T-helper 1 cell treated with Interleukin-12 subunit alpha and Interleukin-12 subunit beta and Interleukin-4 antibody, amounts not matched to agents 30 μg/mL and 1 μg/mL, for 36 hours (primary cell): ENCODE measurements at regions not wholly inside any gene's neighbourhood (a gene's known extent, or its start where the extent isn't known, plus 50 kb on each side); places are given as distances from the start of the nearest gene placed in this dataset.
"Not testable (repeated sequence)": the region's sequence is repeated elsewhere in the genome, so short reads cannot be mapped to it uniquely, and the experiment has no call there.

Experiments
- H3K27ac Mint-ChIP-seq: one replicate; pipeline ENCODE4 v1.8.0; 2021; ENCODE audit warnings: mild to moderate bottlenecking, mixed read lengths
- H3K27me3 Mint-ChIP-seq: one replicate; pipeline ENCODE4 v1.8.0; 2021; ENCODE audit warnings: low read depth, mixed read lengths
- H3K36me3 Mint-ChIP-seq: one replicate; pipeline ENCODE4 v1.8.0; 2021; ENCODE audit warnings: low read depth, mixed read lengths
- H3K4me1 Mint-ChIP-seq: one replicate; pipeline ENCODE4 v1.8.0; 2021; ENCODE audit warnings: low read depth, mixed read lengths
- H3K4me3 Mint-ChIP-seq: one replicate; pipeline ENCODE4 v1.8.0; 2021; ENCODE audit warnings: mild to moderate bottlenecking, moderate library complexity, mixed read lengths
- H3K9me3 Mint-ChIP-seq: one replicate; pipeline ENCODE4 v1.8.0; 2021; ENCODE audit warnings: mixed read lengths

- Mint-ChIP-seq H3K4me1 (no peaks in the 10 kb centered on the region), H3K36me3 (no peaks in the 10 kb centered on the region), H3K9me3 (peaks cover 4% of the 10 kb centered on the region), H3K27ac (no peak overlapping the region), H3K27me3 (peaks cover 12% of the 10 kb centered on the region), H3K4me3 (no peak overlapping the region)
Measured at GRCh38 chr9:109609060-109609459, 111.0 kb upstream of the PTPN3 start.

DNA sequence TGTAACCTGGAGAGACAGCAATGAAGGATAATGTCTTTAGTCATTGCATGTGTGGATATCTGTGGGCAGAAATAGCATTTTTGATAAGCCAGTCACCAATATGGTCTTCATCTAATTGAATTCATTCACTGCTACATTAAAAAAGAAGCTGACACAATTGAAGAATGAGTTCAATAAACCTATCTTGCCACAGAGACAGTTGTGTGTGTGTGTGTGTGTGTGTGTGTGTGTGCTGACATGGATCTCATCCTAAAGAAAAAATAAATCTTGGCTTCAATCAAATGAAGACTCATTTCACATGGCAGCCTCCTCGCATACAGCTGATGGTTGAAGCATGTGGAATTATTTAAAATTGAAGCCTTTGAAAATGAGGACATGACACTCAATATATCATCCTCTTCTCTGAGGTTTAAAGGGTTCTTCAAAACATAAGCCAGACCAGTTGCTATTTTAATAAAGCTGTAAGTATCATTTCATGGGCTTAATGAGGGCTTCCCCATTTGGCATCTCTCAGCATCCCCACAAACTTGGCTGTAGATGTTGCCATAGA, 118.5 kb upstream of the PTPN3 start:
- peaks cover 19% of the 10 kb centered on the region for H3K27me3 Mint-ChIP-seq
- no peak overlapping the region for H3K27ac Mint-ChIP-seq
- H3K4me1 Mint-ChIP-seq, result no peaks in the 10 kb centered on the region
- no peaks in the 10 kb centered on the region for H3K36me3 Mint-ChIP-seq
- H3K4me3 Mint-ChIP-seq, result no peak overlapping the region
- no peaks in the 10 kb centered on the region for H3K9me3 Mint-ChIP-seq

DNA sequence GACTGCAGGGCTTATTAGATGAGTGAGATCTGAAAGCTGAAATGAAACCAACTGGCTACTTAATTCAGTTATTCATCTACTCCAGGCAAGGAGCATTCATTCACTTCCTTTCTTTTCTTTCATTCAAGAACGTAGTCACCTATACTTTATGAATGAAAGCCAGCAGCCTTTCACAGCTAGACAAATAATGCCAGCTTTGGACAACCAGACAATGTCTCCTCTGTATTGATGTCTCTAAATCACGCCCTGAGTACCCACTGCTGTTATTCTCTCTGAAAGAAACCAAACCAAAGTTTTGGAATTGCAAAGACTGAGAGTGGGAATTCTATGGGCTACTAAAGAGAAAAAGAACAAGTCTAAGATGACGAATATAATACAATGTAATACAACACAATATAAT, 121.2 kb upstream of the PTPN3 start:
- Mint-ChIP-seq H3K9me3 (no peaks in the 10 kb centered on the region), H3K4me1 (no peaks in the 10 kb centered on the region), H3K27ac (no peak overlapping the region), H3K4me3 (no peak overlapping the region), H3K36me3 (no peaks in the 10 kb centered on the region), H3K27me3 (peaks cover 23% of the 10 kb centered on the region)

DNA sequence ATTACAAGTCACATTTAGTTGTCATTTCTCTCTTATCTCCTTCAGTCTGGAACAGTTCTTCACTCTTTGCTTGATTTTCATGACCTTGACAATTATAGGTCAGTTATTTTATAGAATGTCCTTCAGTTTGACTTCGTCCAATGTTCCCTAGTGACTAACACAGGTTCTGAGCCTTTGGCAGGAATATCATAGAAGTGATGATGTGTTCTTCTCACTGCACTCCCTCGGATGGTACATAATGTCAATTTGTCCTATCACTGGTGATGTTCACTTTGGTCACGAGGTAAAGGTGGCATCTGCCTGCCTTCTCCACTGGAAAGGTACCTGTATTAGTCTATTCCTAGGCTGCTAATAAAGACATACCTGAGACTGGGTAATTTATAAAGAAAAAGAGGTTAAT, 126.0 kb upstream of the PTPN3 start:
- peaks cover 29% of the 10 kb centered on the region for H3K27me3 Mint-ChIP-seq
- H3K4me3 Mint-ChIP-seq, result no peak overlapping the region
- no peaks in the 10 kb centered on the region for H3K36me3 Mint-ChIP-seq
- no peaks in the 10 kb centered on the region for H3K4me1 Mint-ChIP-seq
- no peaks in the 10 kb centered on the region for H3K9me3 Mint-ChIP-seq
- no peak overlapping the region for H3K27ac Mint-ChIP-seq

DNA sequence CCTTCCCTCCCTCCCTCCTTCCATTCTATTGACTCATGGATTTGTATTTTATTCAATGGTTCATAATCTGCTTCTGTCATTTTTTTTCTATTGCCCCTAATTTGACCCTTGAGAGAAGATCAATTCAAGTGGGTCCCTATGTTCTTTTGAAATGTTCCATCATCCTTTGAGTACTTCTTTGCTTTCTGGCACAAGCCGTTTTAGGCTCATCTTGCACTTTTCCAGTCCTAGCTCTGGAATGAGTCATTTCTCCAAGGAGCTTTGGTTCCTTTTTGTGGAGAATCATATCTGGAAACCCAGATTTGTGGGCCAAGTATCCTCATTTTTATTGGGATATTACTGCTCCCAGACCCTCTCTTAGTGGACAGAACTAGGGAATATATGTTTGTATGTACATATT, 126.8 kb upstream of the PTPN3 start:
- Mint-ChIP-seq H3K27me3 (peaks cover 29% of the 10 kb centered on the region), H3K4me3 (no peak overlapping the region), H3K36me3 (no peaks in the 10 kb centered on the region)

DNA sequence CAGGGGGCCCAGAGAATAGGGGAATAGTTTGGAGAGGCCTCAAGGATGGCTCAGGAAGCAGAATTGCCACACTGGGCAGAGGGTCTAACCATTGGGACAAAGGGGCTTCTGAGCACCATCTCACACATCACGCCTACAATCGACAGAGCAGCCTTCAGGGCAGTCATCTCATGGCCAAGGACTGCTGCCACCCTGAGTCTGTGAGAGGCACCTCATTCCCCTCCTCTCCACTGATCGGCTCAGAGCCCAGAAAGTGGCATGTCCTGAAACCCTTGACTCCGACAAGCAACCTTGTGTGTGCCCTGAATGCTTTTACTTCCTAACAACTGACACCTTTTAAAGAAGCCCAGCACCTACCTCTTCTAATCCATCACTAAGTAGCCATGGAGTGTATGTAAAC, 128.9 kb upstream of the PTPN3 start:
- no peak overlapping the region for H3K4me3 Mint-ChIP-seq
- H3K4me1 Mint-ChIP-seq, result no peaks in the 10 kb centered on the region
- H3K27ac Mint-ChIP-seq, result no peak overlapping the region
- peaks cover 21% of the 10 kb centered on the region for H3K27me3 Mint-ChIP-seq
- no peaks in the 10 kb centered on the region for H3K9me3 Mint-ChIP-seq
- no peaks in the 10 kb centered on the region for H3K36me3 Mint-ChIP-seq

More for the DNA sequence above, 126.8 kb upstream of the PTPN3 start:
- no peaks in the 10 kb centered on the region for H3K9me3 Mint-ChIP-seq
- H3K27ac Mint-ChIP-seq, result no peak overlapping the region
- H3K4me1 Mint-ChIP-seq, result no peaks in the 10 kb centered on the region

DNA sequence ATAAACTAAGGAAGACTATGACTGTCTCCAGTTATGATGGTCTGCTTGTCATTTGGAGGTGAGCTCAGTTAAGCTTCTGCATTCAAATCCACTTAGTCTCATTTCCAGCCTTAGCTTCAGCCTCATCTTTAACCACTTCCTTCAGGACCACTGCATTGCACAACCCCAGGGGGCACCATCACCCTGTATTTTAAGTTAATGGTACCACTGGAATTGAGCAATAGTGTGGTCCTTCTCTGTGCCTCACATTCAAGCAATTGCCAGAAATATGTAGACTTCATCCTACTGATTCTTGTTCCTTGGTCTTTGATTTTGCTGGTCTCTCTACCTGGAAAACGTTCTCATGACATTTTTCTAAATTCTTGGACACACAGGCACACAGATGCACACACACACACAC, 131.5 kb upstream of the PTPN3 start:
- Mint-ChIP-seq H3K9me3 (no peaks in the 10 kb centered on the region), H3K27me3 (peaks cover 29% of the 10 kb centered on the region), H3K4me1 (no peaks in the 10 kb centered on the region), H3K36me3 (no peaks in the 10 kb centered on the region), H3K4me3 (no peak overlapping the region), H3K27ac (no peak overlapping the region)

GRCh38 chr9:109632817-109633216, 134.7 kb upstream of the PTPN3 start:
- Mint-ChIP-seq H3K9me3 (no peaks in the 10 kb centered on the region), H3K27me3 (peaks cover 35% of the 10 kb centered on the region), H3K4me1 (no peaks in the 10 kb centered on the region), H3K36me3 (no peaks in the 10 kb centered on the region), H3K4me3 (no peak overlapping the region), H3K27ac (no peak overlapping the region)

DNA sequence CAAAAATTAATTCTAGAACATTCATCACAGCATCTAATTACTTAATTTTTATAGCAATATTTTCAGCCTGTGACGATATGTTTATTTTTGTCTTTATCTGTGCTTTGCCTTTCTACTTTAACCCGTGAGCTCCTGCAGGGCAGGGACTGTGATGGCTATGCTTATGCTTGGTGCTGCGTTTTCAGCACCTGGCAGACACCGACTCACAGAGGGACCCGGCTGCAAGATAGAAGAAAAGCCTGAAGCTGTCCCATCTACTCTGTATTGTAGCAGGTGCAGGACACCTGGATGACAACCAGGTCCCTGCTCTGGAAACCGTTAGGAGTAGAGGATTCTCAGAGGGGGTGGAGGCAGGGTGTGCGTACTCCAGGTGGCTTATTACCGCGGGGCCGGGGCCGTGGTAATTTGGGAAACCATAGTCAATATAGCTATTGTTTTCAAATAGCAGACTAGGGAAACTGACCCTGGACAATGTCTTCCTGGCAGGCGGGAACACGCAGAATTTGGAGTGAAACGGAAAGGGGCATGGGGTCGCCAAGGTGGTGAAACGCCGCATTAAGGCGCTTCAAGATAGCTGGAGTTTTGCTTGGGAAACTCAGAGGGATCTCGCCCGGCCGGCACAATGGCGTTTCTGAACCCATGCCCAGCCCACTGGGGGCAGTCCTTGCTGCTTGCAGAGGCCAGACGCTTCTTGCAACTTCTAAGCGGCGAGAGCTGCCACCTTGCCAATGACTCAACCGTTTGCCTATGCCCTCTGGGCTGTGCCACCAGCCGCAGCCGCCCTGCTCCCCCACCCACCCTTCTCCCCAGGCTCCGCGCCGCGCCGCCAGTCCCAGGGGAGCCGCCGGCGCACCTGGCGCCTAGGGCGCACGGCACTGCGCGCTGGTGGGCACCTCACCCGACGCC, 140.1 kb upstream of the PALM2AKAP2 start:
- peaks cover 75% of the 10 kb centered on the region for H3K27me3 Mint-ChIP-seq
- no peak overlapping the region for H3K27ac Mint-ChIP-seq
- no peaks in the 10 kb centered on the region for H3K36me3 Mint-ChIP-seq
- no peaks in the 10 kb centered on the region for H3K4me1 Mint-ChIP-seq
- H3K9me3 Mint-ChIP-seq, result no peaks in the 10 kb centered on the region
- no peak overlapping the region for H3K4me3 Mint-ChIP-seq

- no peaks in the 10 kb centered on the region for H3K4me1 Mint-ChIP-seq
- H3K4me3 Mint-ChIP-seq, result peak overlapping the region; percentile 11
- no peak overlapping the region for H3K27ac Mint-ChIP-seq
- no peaks in the 10 kb centered on the region for H3K36me3 Mint-ChIP-seq
- no peaks in the 10 kb centered on the region for H3K9me3 Mint-ChIP-seq
- peaks cover 81% of the 10 kb centered on the region for H3K27me3 Mint-ChIP-seq
Measured at GRCh38 chr9:109640580-109641371, 139.2 kb upstream of the PALM2AKAP2 start.

GRCh38 chr9:109641372-109641659, 138.7 kb upstream of the PALM2AKAP2 start:
- H3K4me3 Mint-ChIP-seq, result no peak overlapping the region
- peaks cover 76% of the 10 kb centered on the region for H3K27me3 Mint-ChIP-seq

GRCh38 chr9:109652112-109652511, 127.9 kb upstream of the PALM2AKAP2 start:
- H3K27me3 Mint-ChIP-seq, result peaks cover 23% of the 10 kb centered on the region
- H3K4me3 Mint-ChIP-seq, result no peak overlapping the region
- H3K4me1 Mint-ChIP-seq, result peaks cover 3% of the 10 kb centered on the region
- H3K36me3 Mint-ChIP-seq, result no peaks in the 10 kb centered on the region
- no peaks in the 10 kb centered on the region for H3K9me3 Mint-ChIP-seq
- no peak overlapping the region for H3K27ac Mint-ChIP-seq

More at GRCh38 chr9:109641372-109641659, 138.7 kb upstream of the PALM2AKAP2 start:
- Mint-ChIP-seq H3K36me3 (no peaks in the 10 kb centered on the region), H3K4me1 (no peaks in the 10 kb centered on the region), H3K9me3 (no peaks in the 10 kb centered on the region), H3K27ac (no peak overlapping the region)

DNA sequence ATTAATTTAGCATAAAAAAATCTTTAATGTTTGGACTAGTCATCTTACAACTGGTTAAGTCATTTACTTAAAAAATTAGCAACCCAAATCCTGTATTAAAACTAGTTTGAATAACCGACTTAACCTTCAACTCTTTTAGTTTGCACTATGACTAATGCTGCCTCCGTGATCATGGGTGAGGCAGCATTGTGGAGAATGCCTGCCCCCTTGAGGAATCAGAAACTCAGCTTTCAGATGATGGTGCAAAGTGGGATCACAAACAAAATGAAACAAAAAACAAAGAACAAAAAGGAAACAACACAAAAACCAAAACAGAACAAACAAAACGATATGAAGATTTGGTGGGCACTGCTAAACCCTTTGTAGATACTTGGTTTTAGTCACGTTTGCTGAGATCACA, 127.0 kb upstream of the PALM2AKAP2 start:
- H3K9me3 Mint-ChIP-seq, result no peaks in the 10 kb centered on the region
- H3K36me3 Mint-ChIP-seq, result peaks cover 3% of the 10 kb centered on the region
- H3K4me1 Mint-ChIP-seq, result peaks cover 5% of the 10 kb centered on the region
- peaks cover 29% of the 10 kb centered on the region for H3K27me3 Mint-ChIP-seq
- H3K27ac Mint-ChIP-seq, result no peak overlapping the region
- no peak overlapping the region for H3K4me3 Mint-ChIP-seq

DNA sequence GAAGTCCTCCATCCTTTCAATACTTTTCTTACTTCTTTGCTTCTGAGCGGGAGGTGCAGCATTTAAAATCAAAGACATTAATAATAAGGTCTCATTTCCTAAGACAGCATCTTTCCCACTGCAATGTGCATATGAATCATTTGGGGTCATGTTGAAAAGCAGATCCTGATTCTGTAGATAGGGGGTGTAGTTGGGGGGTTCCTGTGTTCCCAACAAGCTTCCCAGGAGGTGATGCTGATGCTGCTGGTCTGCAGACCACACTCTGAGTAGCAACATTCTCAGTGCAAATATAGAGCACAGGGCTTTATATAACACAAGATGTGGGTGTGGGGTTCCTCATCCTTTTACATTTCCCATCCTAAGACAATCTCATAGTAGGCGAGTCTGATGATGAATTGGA, 126.5 kb upstream of the PALM2AKAP2 start:
- Mint-ChIP-seq H3K9me3 (no peaks in the 10 kb centered on the region), H3K27me3 (peaks cover 28% of the 10 kb centered on the region), H3K36me3 (peaks cover 3% of the 10 kb centered on the region), H3K27ac (no peak overlapping the region), H3K4me1 (peaks cover 5% of the 10 kb centered on the region), H3K4me3 (no peak overlapping the region)

DNA sequence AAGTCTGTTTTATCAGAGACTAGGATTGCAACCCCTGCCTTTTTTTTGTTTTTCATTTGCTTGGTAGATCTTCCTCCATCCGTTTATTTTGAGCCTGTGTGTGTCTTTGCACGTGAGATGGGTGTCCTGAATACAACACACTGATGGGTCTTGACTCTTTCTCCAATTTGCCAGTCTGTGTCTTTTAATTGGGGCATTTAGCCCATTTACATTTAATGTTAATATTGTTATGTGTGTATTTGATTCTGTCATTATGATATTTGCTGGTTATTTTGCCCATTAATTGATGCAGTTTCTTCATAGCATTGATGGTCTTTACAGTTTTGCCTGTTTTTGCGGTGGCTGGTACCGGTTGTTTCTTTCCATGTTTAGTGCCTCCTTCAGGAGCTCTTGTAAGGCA, 116.0 kb upstream of the PALM2AKAP2 start:
- H3K4me1 Mint-ChIP-seq, H3K4me3 Mint-ChIP-seq, H3K27ac Mint-ChIP-seq, H3K36me3 Mint-ChIP-seq: not testable (repeated sequence)
- H3K27me3 Mint-ChIP-seq, result peaks cover 17% of the 10 kb centered on the region
- peaks cover 20% of the 10 kb centered on the region for H3K9me3 Mint-ChIP-seq
